ENCODE measurements at regions not wholly inside any gene's neighbourhood (a gene's known extent, or its start where the extent isn't known, plus 50 kb on each side); places are given as distances from the start of the nearest gene placed in this dataset.

GRCh38 chrX:39112143-39112542, 310.9 kb downstream of the MID1IP1 start:
- TF ChIP-seq EZH2phosphoT487 (IDR thresholded peaks at IDR 0.05; ENCODE audit: borderline replicate concordance, low read length): no peak
- TF ChIP-seq EZH2 (IDR thresholded peaks at IDR 0.05; ENCODE audit: low read length, unreplicated experiment): no peak
- no peak for TF ChIP-seq CTCF (conservative IDR thresholded peaks at IDR 0.05; ENCODE audit: low read depth, low read length)
- H3K27ac ChIP-seq (ENCODE audit: low read length): no peak overlapping the region
- no peak overlapping the region for H3K9ac ChIP-seq (ENCODE audit: low read length)
- CTCF ChIA-PET: no interaction called here
- H3K79me2 ChIP-seq (ENCODE audit: low read length): no peaks in the 10 kb centered on the region
- H3K9me3 ChIP-seq (ENCODE audit: low read length): no peaks in the 10 kb centered on the region
- no peak overlapping the region for H3K4me3 ChIP-seq (ENCODE audit: low read length)
- H2AFZ ChIP-seq (ENCODE audit: low read length): no peak overlapping the region
- H3K4me2 ChIP-seq (ENCODE audit: low read length): peak overlapping the region; percentile 28
- no TSS peak for BruUV-seq (replicated peaks)
- no peaks in the 10 kb centered on the region for H3F3A ChIP-seq (ENCODE audit: low read length, unreplicated experiment)
- no peaks in the 10 kb centered on the region for H3K9me2 ChIP-seq (replicated peaks; ENCODE audit: low read length)
- H3K36me3 ChIP-seq (ENCODE audit: low read depth, low read length): no peaks in the 10 kb centered on the region
- ATAC-seq (no peak), DNase-seq (peak; percentile 74)
- intact Hi-C loops (cut with micrococcal nuclease): no loop called here
- POLR2A ChIA-PET (ENCODE audit: unreplicated experiment): no interaction called here
- no peaks in the 10 kb centered on the region for H4K20me1 ChIP-seq (ENCODE audit: low read length)
- no peaks in the 10 kb centered on the region for H3K27me3 ChIP-seq (ENCODE audit: low read length)
- peaks cover 20% of the 10 kb centered on the region for H3K4me1 ChIP-seq (ENCODE audit: insufficient read depth, low read length)

GRCh38 chrX:39115166-39115565, 313.9 kb downstream of the MID1IP1 start:
- peak; percentile 24; the same call in 1 of the 2 replicates for ATAC-seq
- no peak overlapping the region for H3K9ac ChIP-seq (ENCODE audit: low read length)
- BruUV-seq (replicated peaks): no TSS peak

More at GRCh38 chrX:39115166-39115565, 313.9 kb downstream of the MID1IP1 start:
- TF ChIP-seq EZH2phosphoT487 (IDR thresholded peaks at IDR 0.05; ENCODE audit: borderline replicate concordance, low read length): no peak
- TF ChIP-seq EZH2 (IDR thresholded peaks at IDR 0.05; ENCODE audit: low read length, unreplicated experiment): no peak
- no peak for TF ChIP-seq CTCF (conservative IDR thresholded peaks at IDR 0.05; ENCODE audit: low read depth, low read length)
- no peaks in the 10 kb centered on the region for H4K20me1 ChIP-seq (ENCODE audit: low read length)
- no peaks in the 10 kb centered on the region for H3K36me3 ChIP-seq (ENCODE audit: low read depth, low read length)
- intact Hi-C loops (cut with micrococcal nuclease): no loop called here
- H3K79me2 ChIP-seq (ENCODE audit: low read length): no peaks in the 10 kb centered on the region
- no peaks in the 10 kb centered on the region for H3F3A ChIP-seq (ENCODE audit: low read length, unreplicated experiment)
- H3K27ac ChIP-seq (ENCODE audit: low read length): peak overlapping the region; percentile 36
- no peaks in the 10 kb centered on the region for H3K27me3 ChIP-seq (ENCODE audit: low read length)
- POLR2A ChIA-PET (ENCODE audit: unreplicated experiment): no interaction called here
- peak; percentile 79 for DNase-seq
- H2AFZ ChIP-seq (ENCODE audit: low read length): no peak overlapping the region
- no peaks in the 10 kb centered on the region for H3K9me2 ChIP-seq (replicated peaks; ENCODE audit: low read length)
- H3K9me3 ChIP-seq (ENCODE audit: low read length): no peaks in the 10 kb centered on the region
- peak overlapping the region; percentile 30; the same call in 1 of the 2 replicates for H3K4me2 ChIP-seq (ENCODE audit: low read length)
- CTCF ChIA-PET: no interaction called here
- H3K4me3 ChIP-seq (ENCODE audit: low read length): no peak overlapping the region
- peaks cover 20% of the 10 kb centered on the region for H3K4me1 ChIP-seq (ENCODE audit: insufficient read depth, low read length)
